GM06990 (cell line): ENCODE measurements at regions not wholly inside any gene's neighbourhood (a gene's known extent, or its start where the extent isn't known, plus 50 kb on each side); places are given as distances from the start of the nearest gene placed in this dataset.

Experiments
- DNase-seq: peaks from one replicate; pipeline ENCODE4 v3.0.0-alpha.2; 2011; ENCODE audit not compliant: insufficient read length; ENCODE audit errors: extremely low read depth
- H3K27me3 ChIP-seq: replicated peaks from 2 replicates; pipeline ENCODE4 v1.6.0; 2011; ENCODE audit warnings: low read length; ENCODE audit not compliant: control insufficient read depth, insufficient read depth
- H3K36me3 ChIP-seq: 2 replicates; pipeline ENCODE4 v1.5.1; 2011; ENCODE audit warnings: low read length; ENCODE audit not compliant: control insufficient read depth, insufficient read depth
- H3K4me3 ChIP-seq: replicated peaks from 2 replicates; pipeline ENCODE4 v1.5.1; 2011; ENCODE audit warnings: low read depth, mild to moderate bottlenecking, control low read depth, low read length
- TF ChIP-seq, protein P1 (sequence below): IDR thresholded peaks from 2 replicates; pipeline ENCODE4 v1.5.1; 2011; ENCODE audit warnings: low read length, control low read depth, mild to moderate bottlenecking, inconsistent platforms; ENCODE audit not compliant: insufficient read depth, poor library complexity, severe bottlenecking

DNA sequence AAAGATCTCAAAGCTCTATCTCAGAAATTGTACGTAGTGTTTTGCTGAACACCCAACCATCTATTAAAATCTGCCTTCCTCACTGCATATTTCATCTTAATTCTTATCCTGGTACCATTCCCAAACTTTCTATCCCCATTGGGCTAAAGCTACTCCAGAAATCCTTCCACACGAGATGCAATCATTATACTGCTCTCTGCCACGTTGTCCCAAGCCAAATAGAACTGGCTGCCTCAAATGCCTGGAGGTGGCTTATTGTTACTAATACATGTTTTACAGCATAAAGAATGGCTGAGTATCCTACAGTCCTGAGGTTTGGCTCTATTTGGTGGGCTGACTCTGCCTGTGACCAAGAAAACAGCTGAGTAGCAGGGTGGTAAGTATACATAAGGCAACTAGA is 306.0 kb upstream of the ACVR2A start:
- no peaks in the 10 kb centered on the region for H3K27me3 ChIP-seq
- DNase-seq = no peak
- H3K36me3 ChIP-seq = no peaks in the 10 kb centered on the region
- H3K4me3 ChIP-seq = no peak overlapping the region
- TF ChIP-seq, protein P1, sequence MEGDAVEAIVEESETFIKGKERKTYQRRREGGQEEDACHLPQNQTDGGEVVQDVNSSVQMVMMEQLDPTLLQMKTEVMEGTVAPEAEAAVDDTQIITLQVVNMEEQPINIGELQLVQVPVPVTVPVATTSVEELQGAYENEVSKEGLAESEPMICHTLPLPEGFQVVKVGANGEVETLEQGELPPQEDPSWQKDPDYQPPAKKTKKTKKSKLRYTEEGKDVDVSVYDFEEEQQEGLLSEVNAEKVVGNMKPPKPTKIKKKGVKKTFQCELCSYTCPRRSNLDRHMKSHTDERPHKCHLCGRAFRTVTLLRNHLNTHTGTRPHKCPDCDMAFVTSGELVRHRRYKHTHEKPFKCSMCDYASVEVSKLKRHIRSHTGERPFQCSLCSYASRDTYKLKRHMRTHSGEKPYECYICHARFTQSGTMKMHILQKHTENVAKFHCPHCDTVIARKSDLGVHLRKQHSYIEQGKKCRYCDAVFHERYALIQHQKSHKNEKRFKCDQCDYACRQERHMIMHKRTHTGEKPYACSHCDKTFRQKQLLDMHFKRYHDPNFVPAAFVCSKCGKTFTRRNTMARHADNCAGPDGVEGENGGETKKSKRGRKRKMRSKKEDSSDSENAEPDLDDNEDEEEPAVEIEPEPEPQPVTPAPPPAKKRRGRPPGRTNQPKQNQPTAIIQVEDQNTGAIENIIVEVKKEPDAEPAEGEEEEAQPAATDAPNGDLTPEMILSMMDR = no peak

GRCh38 chr2:147538088-147538487 is 306.7 kb upstream of the ACVR2A start:
- H3K4me3 ChIP-seq = no peak overlapping the region
- DNase-seq = no peak
- no peaks in the 10 kb centered on the region for H3K36me3 ChIP-seq
- H3K27me3 ChIP-seq = no peaks in the 10 kb centered on the region
- TF ChIP-seq, protein P1 = no peak

GRCh38 chr2:147531269-147531668 is 313.6 kb upstream of the ACVR2A start:
- no peak overlapping the region for H3K4me3 ChIP-seq
- no peaks in the 10 kb centered on the region for H3K27me3 ChIP-seq
- TF ChIP-seq, protein P1 = no peak
- DNase-seq = no peak
- H3K36me3 ChIP-seq = no peaks in the 10 kb centered on the region

GRCh38 chr2:147530033-147530432 is 314.8 kb upstream of the ACVR2A start:
- no peaks in the 10 kb centered on the region for H3K36me3 ChIP-seq

GRCh38 chr2:147525819-147526489 is 318.9 kb upstream of the ACVR2A start:
- no peak for DNase-seq
- no peaks in the 10 kb centered on the region for H3K27me3 ChIP-seq
- no peaks in the 10 kb centered on the region for H3K36me3 ChIP-seq
- no peak overlapping the region for H3K4me3 ChIP-seq
- TF ChIP-seq, protein P1 = no peak

More at GRCh38 chr2:147530033-147530432, 314.8 kb upstream of the ACVR2A start:
- Histone ChIP-seq H3K4me3 (no peak overlapping the region), H3K27me3 (no peaks in the 10 kb centered on the region)
- TF ChIP-seq, protein P1 = no peak
- no peak for DNase-seq

GRCh38 chr2:147524912-147525311 is 319.9 kb upstream of the ACVR2A start:
- H3K27me3 ChIP-seq = no peaks in the 10 kb centered on the region
- TF ChIP-seq, protein P1 = no peak
- H3K36me3 ChIP-seq = no peaks in the 10 kb centered on the region
- no peak for DNase-seq
- no peak overlapping the region for H3K4me3 ChIP-seq
